MM.1S (cell line): ENCODE measurements at regions not wholly inside any gene's neighbourhood (a gene's known extent, or its start where the extent isn't known, plus 50 kb on each side); places are given as distances from the start of the nearest gene placed in this dataset.

Experiments used
- DNase-seq: peaks from one replicate; pipeline ENCODE4 v3.0.0-alpha.2; 2015
- H2AFZ ChIP-seq: fragments of 300-600 bp; sonication (generic); 2 replicates; pipeline ENCODE4 v1.6.0; 2016; ENCODE audit warnings: antibody characterized with exemption, low read length
- H3F3A ChIP-seq: fragments of 300-600 bp; sonication (generic); 2 replicates; pipeline ENCODE4 v1.6.1; 2016; ENCODE audit warnings: mild to moderate bottlenecking, antibody characterized with exemption, low read length, moderate library complexity, mixed read lengths; ENCODE audit not compliant: insufficient read depth
- H3K27ac ChIP-seq: fragments of 300-600 bp; sonication (generic); 2 replicates; pipeline ENCODE4 v1.5.1; 2016; ENCODE audit warnings: mild to moderate bottlenecking, low read length
- H3K27me3 ChIP-seq: fragments of 300-600 bp; sonication (generic); replicated peaks from 2 replicates; pipeline ENCODE4 v1.6.0; 2016; ENCODE audit warnings: low read length; ENCODE audit not compliant: insufficient read depth
- H3K36me3 ChIP-seq: fragments of 300-600 bp; sonication (generic); replicated peaks from 2 replicates; pipeline ENCODE4 v1.6.1; 2016; ENCODE audit warnings: mild to moderate bottlenecking, low read length, mixed read lengths; ENCODE audit not compliant: insufficient read depth
- H3K4me1 ChIP-seq: fragments of 300-600 bp; sonication (generic); 2 replicates; pipeline ENCODE4 v1.6.1; 2016; ENCODE audit warnings: low read length, mixed read lengths
- H3K4me2 ChIP-seq: fragments of 300-600 bp; sonication (generic); 2 replicates; pipeline ENCODE4 v1.6.0; 2016; ENCODE audit warnings: low read depth, low read length
- H3K4me3 ChIP-seq: fragments of 300-600 bp; sonication (generic); 2 replicates; pipeline ENCODE4 v1.5.1; 2016; ENCODE audit warnings: low read length, mixed read lengths
- H3K79me2 ChIP-seq: fragments of 300-600 bp; sonication (generic); 2 replicates; pipeline ENCODE4 v1.6.1; 2016; ENCODE audit warnings: mixed run types, low read length, mixed read lengths
- H3K9ac ChIP-seq: fragments of 300-600 bp; sonication (generic); 2 replicates; pipeline ENCODE4 v1.6.1; 2016; ENCODE audit warnings: low read length, mixed read lengths
- H3K9me2 ChIP-seq: fragments of 300-600 bp; sonication (generic); replicated peaks from 2 replicates; pipeline ENCODE4 v1.6.1; 2016; ENCODE audit warnings: mild to moderate bottlenecking, low read length, mixed read lengths; ENCODE audit not compliant: insufficient read depth
- H3K9me3 ChIP-seq: fragments of 300-600 bp; sonication (generic); replicated peaks from 2 replicates; pipeline ENCODE4 v1.6.1; 2016; ENCODE audit warnings: mild to moderate bottlenecking, low read length, mixed read lengths; ENCODE audit not compliant: insufficient read depth
- H4K20me1 ChIP-seq: fragments of 300-600 bp; sonication (generic); 2 replicates; pipeline ENCODE4 v1.6.1; 2016; ENCODE audit warnings: mild to moderate bottlenecking, low read length, moderate library complexity, mixed read lengths; ENCODE audit not compliant: insufficient read depth
- EZH2 ChIP-seq: fragments of 300-600 bp; sonication (generic); optimal IDR thresholded peaks from 2 replicates; pipeline ENCODE3; 2017; ENCODE audit warnings: low read depth, mild to moderate bottlenecking, antibody characterized with exemption, low read length, mixed read lengths
- EZH2phosphoT487 ChIP-seq: fragments of 300-600 bp; sonication (generic); IDR thresholded peaks from 2 replicates; pipeline ENCODE4 v1.6.1; 2018; ENCODE audit warnings: antibody characterized with exemption, low read length
- TF ChIP-seq, protein P1 (sequence below): fragments of 300-600 bp; sonication (generic); IDR thresholded peaks from 2 replicates; pipeline ENCODE4 v1.5.1; 2016; ENCODE audit warnings: antibody characterized with exemption, low read length, mixed read lengths

GRCh38 chr6:6752129-6752528, 163.6 kb downstream of the LY86 start:
- TF ChIP-seq, protein P1, sequence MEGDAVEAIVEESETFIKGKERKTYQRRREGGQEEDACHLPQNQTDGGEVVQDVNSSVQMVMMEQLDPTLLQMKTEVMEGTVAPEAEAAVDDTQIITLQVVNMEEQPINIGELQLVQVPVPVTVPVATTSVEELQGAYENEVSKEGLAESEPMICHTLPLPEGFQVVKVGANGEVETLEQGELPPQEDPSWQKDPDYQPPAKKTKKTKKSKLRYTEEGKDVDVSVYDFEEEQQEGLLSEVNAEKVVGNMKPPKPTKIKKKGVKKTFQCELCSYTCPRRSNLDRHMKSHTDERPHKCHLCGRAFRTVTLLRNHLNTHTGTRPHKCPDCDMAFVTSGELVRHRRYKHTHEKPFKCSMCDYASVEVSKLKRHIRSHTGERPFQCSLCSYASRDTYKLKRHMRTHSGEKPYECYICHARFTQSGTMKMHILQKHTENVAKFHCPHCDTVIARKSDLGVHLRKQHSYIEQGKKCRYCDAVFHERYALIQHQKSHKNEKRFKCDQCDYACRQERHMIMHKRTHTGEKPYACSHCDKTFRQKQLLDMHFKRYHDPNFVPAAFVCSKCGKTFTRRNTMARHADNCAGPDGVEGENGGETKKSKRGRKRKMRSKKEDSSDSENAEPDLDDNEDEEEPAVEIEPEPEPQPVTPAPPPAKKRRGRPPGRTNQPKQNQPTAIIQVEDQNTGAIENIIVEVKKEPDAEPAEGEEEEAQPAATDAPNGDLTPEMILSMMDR: no peak
- TF ChIP-seq EZH2: no peak
- no peak for TF ChIP-seq EZH2phosphoT487
- no peaks in the 10 kb centered on the region for H3F3A ChIP-seq
- H3K27me3 ChIP-seq: no peaks in the 10 kb centered on the region
- no peaks in the 10 kb centered on the region for H3K79me2 ChIP-seq
- no peak for DNase-seq
- H2AFZ ChIP-seq: no peak overlapping the region
- no peak overlapping the region for H3K4me2 ChIP-seq
- H3K9me3 ChIP-seq: no peaks in the 10 kb centered on the region
- H3K36me3 ChIP-seq: no peaks in the 10 kb centered on the region
- H4K20me1 ChIP-seq: no peaks in the 10 kb centered on the region
- H3K27ac ChIP-seq: no peak overlapping the region
- no peak overlapping the region for H3K4me3 ChIP-seq
- H3K4me1 ChIP-seq: no peaks in the 10 kb centered on the region
- H3K9ac ChIP-seq: no peak overlapping the region
- H3K9me2 ChIP-seq: no peaks in the 10 kb centered on the region

- Histone ChIP-seq H3K36me3 (no peaks in the 10 kb centered on the region), H4K20me1 (no peaks in the 10 kb centered on the region), H3K9me3 (no peaks in the 10 kb centered on the region), H3K4me2 (no peak overlapping the region), H3K27me3 (no peaks in the 10 kb centered on the region), H3K4me3 (no peak overlapping the region), H3K4me1 (no peaks in the 10 kb centered on the region), H2AFZ (no peak overlapping the region), H3K9ac (no peak overlapping the region), H3K79me2 (no peaks in the 10 kb centered on the region), H3F3A (no peaks in the 10 kb centered on the region), H3K9me2 (no peaks in the 10 kb centered on the region), H3K27ac (no peak overlapping the region)
- TF ChIP-seq EZH2phosphoT487 (no peak), EZH2 (no peak)
- TF ChIP-seq, protein P1: no peak
- DNase-seq: no peak
Measured at GRCh38 chr6:6753301-6753700, 164.8 kb downstream of the LY86 start.

GRCh38 chr6:6756526-6756925, 168.0 kb downstream of the LY86 start:
- no peak overlapping the region for H2AFZ ChIP-seq
- H3K9ac ChIP-seq: no peak overlapping the region
- no peak for DNase-seq
- H3K27ac ChIP-seq: no peak overlapping the region
- no peaks in the 10 kb centered on the region for H3K27me3 ChIP-seq
- no peak overlapping the region for H3K4me3 ChIP-seq
- no peak for TF ChIP-seq EZH2phosphoT487
- H3K9me3 ChIP-seq: no peaks in the 10 kb centered on the region
- H3K4me2 ChIP-seq: no peak overlapping the region
- H3K4me1 ChIP-seq: peaks cover 15% of the 10 kb centered on the region
- H4K20me1 ChIP-seq: no peaks in the 10 kb centered on the region
- H3F3A ChIP-seq: no peaks in the 10 kb centered on the region
- H3K79me2 ChIP-seq: no peaks in the 10 kb centered on the region
- H3K36me3 ChIP-seq: no peaks in the 10 kb centered on the region
- no peaks in the 10 kb centered on the region for H3K9me2 ChIP-seq

DNA sequence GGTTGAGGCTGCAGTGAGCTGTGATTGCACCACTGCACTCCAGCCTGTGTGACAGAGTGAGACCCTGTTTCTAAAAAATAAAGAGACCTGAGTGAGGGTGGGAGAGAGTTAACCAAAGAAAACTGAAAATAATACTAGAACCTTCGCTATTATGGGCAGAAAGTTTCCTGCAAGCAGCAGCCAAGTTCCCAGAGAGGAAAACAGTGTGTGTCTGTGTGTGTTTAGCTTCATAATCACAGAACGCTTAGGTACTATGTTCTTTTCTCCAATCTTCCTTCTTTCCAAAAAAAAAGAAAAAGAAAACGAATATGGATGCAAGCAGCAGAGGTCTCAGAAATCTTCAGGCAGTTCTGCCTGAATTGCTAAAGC, 170.0 kb downstream of the LY86 start:
- no peak overlapping the region for H3K27ac ChIP-seq

More for the DNA sequence above, 170.0 kb downstream of the LY86 start:
- H3K4me3 ChIP-seq: no peak overlapping the region
- no peaks in the 10 kb centered on the region for H3F3A ChIP-seq
- no peaks in the 10 kb centered on the region for H3K9me2 ChIP-seq
- H3K4me1 ChIP-seq: peaks cover 15% of the 10 kb centered on the region
- TF ChIP-seq EZH2 (no peak), EZH2phosphoT487 (no peak)
- TF ChIP-seq, protein P1: no peak
- H3K36me3 ChIP-seq: no peaks in the 10 kb centered on the region
- no peaks in the 10 kb centered on the region for H3K79me2 ChIP-seq
- H3K27me3 ChIP-seq: no peaks in the 10 kb centered on the region
- H3K9ac ChIP-seq: no peak overlapping the region
- H3K9me3 ChIP-seq: no peaks in the 10 kb centered on the region
- H3K4me2 ChIP-seq: peak overlapping the region; percentile 79; the same call in 1 of the 2 replicates
- DNase-seq: no peak
- H4K20me1 ChIP-seq: no peaks in the 10 kb centered on the region
- peak overlapping the region; percentile 84 for H2AFZ ChIP-seq
